ENCODE measurements at regions not wholly inside any gene's neighbourhood (a gene's known extent, or its start where the extent isn't known, plus 50 kb on each side); places are given as distances from the start of the nearest gene placed in this dataset.

- POLR2A ChIA-PET = no interaction called here
- Histone ChIP-seq H3K4me1 (ENCODE audit: control extremely low read depth in 1 of 4, control insufficient read depth in 4 of 4, insufficient read depth in 4 of 4, low read length in 3 of 4) (no peaks in the 10 kb centered on the region), H3K36me3 (ENCODE audit: control insufficient read depth in 4 of 4, insufficient read depth in 4 of 4, low read length in 3 of 4) (no peaks in the 10 kb centered on the region), H3K27ac (ENCODE audit: insufficient read depth in 1 of 2, low read depth in 1 of 2, low read length in 2 of 2, poor library complexity in 1 of 2, severe bottlenecking in 2 of 2) (no peak overlapping the region), H3K27me3 (replicated peaks in 2 of 5; ENCODE audit: control insufficient read depth in 4 of 5, insufficient read depth in 5 of 5, low read length in 4 of 5) (no peaks in the 10 kb centered on the region), H3K9me3 (ENCODE audit: control extremely low read depth in 1 of 5, control insufficient read depth in 4 of 5, insufficient read depth in 2 of 5, low read depth in 1 of 5, low read length in 4 of 5) (no peaks in the 10 kb centered on the region), H3K4me3 (ENCODE audit: control insufficient read depth in 1 of 7, extremely low read depth in 1 of 7, insufficient read depth in 4 of 7, low read depth in 2 of 7, low read length in 6 of 7) (no peak overlapping the region)
- WGBS (ENCODE audit: insufficient coverage) = 100% methylated on average over 2 of the region's 5 CpGs
- CTCF ChIA-PET = no interaction called here
- no peak for DNase-seq
Measured at GRCh38 chr3:78066287-78066686, 1026.4 kb downstream of the ROBO2 start.

DNA sequence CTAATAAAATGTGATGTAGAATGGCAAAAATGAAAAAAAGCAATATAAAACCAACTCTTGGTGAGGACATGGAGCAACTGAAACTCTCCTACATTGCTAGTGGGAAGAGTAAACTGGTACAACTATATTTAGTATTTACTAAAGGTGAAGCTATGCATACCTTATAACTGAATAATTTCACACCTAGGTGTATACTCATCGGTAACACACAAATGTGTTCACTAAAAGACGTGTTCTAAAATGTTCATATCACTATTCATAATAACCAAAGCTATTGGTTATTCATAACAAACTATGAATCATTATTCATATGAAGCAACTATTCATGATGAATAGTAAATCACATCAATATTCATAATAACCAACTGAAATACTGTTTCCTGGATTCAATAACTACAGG, 1030.3 kb downstream of the ROBO2 start:
- POLR2A ChIA-PET = no interaction called here
- WGBS (ENCODE audit: insufficient coverage) = 100% methylated on average over 1 of the region's 2 CpGs

GRCh38 chr3:78076379-78076778, 1036.5 kb downstream of the ROBO2 start:
- Histone ChIP-seq H3K4me1 (ENCODE audit: control extremely low read depth in 1 of 4, control insufficient read depth in 4 of 4, insufficient read depth in 4 of 4, low read length in 3 of 4) (no peaks in the 10 kb centered on the region), H3K4me3 (ENCODE audit: control insufficient read depth in 1 of 7, extremely low read depth in 1 of 7, insufficient read depth in 4 of 7, low read depth in 2 of 7, low read length in 6 of 7) (no peak overlapping the region), H3K36me3 (ENCODE audit: control insufficient read depth in 4 of 4, insufficient read depth in 4 of 4, low read length in 3 of 4) (no peaks in the 10 kb centered on the region), H3K9me3 (ENCODE audit: control extremely low read depth in 1 of 5, control insufficient read depth in 4 of 5, insufficient read depth in 2 of 5, low read depth in 1 of 5, low read length in 4 of 5) (no peaks in the 10 kb centered on the region), H3K27ac (ENCODE audit: insufficient read depth in 1 of 2, low read depth in 1 of 2, low read length in 2 of 2, poor library complexity in 1 of 2, severe bottlenecking in 2 of 2) (no peak overlapping the region), H3K27me3 (replicated peaks in 2 of 5; ENCODE audit: control insufficient read depth in 4 of 5, insufficient read depth in 5 of 5, low read length in 4 of 5) (no peaks in the 10 kb centered on the region)
- ChIA-PET POLR2A (no interaction called here), CTCF (no interaction called here)
- DNase-seq = no peak

More for the DNA sequence above, 1030.3 kb downstream of the ROBO2 start:
- Histone ChIP-seq H3K27me3 (replicated peaks in 2 of 5; ENCODE audit: control insufficient read depth in 4 of 5, insufficient read depth in 5 of 5, low read length in 4 of 5) (no peaks in the 10 kb centered on the region), H3K4me3 (ENCODE audit: control insufficient read depth in 1 of 7, extremely low read depth in 1 of 7, insufficient read depth in 4 of 7, low read depth in 2 of 7, low read length in 6 of 7) (no peak overlapping the region), H3K4me1 (ENCODE audit: control extremely low read depth in 1 of 4, control insufficient read depth in 4 of 4, insufficient read depth in 4 of 4, low read length in 3 of 4) (no peaks in the 10 kb centered on the region), H3K36me3 (ENCODE audit: control insufficient read depth in 4 of 4, insufficient read depth in 4 of 4, low read length in 3 of 4) (no peaks in the 10 kb centered on the region), H3K27ac (ENCODE audit: insufficient read depth in 1 of 2, low read depth in 1 of 2, low read length in 2 of 2, poor library complexity in 1 of 2, severe bottlenecking in 2 of 2) (no peak overlapping the region), H3K9me3 (ENCODE audit: control extremely low read depth in 1 of 5, control insufficient read depth in 4 of 5, insufficient read depth in 2 of 5, low read depth in 1 of 5, low read length in 4 of 5) (no peaks in the 10 kb centered on the region)
- CTCF ChIA-PET = no interaction called here
- DNase-seq = no peak

GRCh38 chr3:78077178-78077577, 1037.3 kb downstream of the ROBO2 start:
- Histone ChIP-seq H3K4me1 (ENCODE audit: control extremely low read depth in 1 of 4, control insufficient read depth in 4 of 4, insufficient read depth in 4 of 4, low read length in 3 of 4) (no peaks in the 10 kb centered on the region), H3K4me3 (ENCODE audit: control insufficient read depth in 1 of 7, extremely low read depth in 1 of 7, insufficient read depth in 4 of 7, low read depth in 2 of 7, low read length in 6 of 7) (no peak overlapping the region), H3K27me3 (replicated peaks in 2 of 5; ENCODE audit: control insufficient read depth in 4 of 5, insufficient read depth in 5 of 5, low read length in 4 of 5) (no peaks in the 10 kb centered on the region), H3K9me3 (ENCODE audit: control extremely low read depth in 1 of 5, control insufficient read depth in 4 of 5, insufficient read depth in 2 of 5, low read depth in 1 of 5, low read length in 4 of 5) (no peaks in the 10 kb centered on the region), H3K27ac (ENCODE audit: insufficient read depth in 1 of 2, low read depth in 1 of 2, low read length in 2 of 2, poor library complexity in 1 of 2, severe bottlenecking in 2 of 2) (no peak overlapping the region), H3K36me3 (ENCODE audit: control insufficient read depth in 4 of 4, insufficient read depth in 4 of 4, low read length in 3 of 4) (no peaks in the 10 kb centered on the region)
- WGBS (ENCODE audit: insufficient coverage) = 100% methylated on average over 2 of the region's 4 CpGs
- POLR2A ChIA-PET = no interaction called here
- DNase-seq = no peak
- CTCF ChIA-PET = no interaction called here

DNA sequence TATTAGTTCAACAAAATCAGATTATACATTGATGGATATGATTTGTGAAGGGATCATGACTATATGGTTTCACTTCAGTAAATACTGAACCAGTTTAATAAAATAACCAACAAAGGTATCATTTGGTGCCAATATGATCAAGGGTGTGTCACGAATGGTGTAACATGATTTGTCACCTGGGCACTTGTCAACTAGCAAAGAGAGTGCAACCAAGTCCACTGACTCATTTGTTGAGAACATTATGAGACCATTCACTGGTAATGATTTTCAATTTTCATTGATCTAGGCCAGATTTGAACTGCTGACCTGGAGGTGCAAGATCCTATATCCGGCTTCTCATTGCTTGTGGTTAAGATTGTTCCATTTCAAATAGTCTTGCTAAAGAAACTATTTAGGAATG, 1037.9 kb downstream of the ROBO2 start:
- 90% methylated on average over 1 of the region's 2 CpGs for WGBS (ENCODE audit: insufficient coverage)
- Histone ChIP-seq H3K4me3 (ENCODE audit: control insufficient read depth in 1 of 7, extremely low read depth in 1 of 7, insufficient read depth in 4 of 7, low read depth in 2 of 7, low read length in 6 of 7) (no peak overlapping the region), H3K27me3 (replicated peaks in 2 of 5; ENCODE audit: control insufficient read depth in 4 of 5, insufficient read depth in 5 of 5, low read length in 4 of 5) (no peaks in the 10 kb centered on the region), H3K36me3 (ENCODE audit: control insufficient read depth in 4 of 4, insufficient read depth in 4 of 4, low read length in 3 of 4) (no peaks in the 10 kb centered on the region), H3K9me3 (ENCODE audit: control extremely low read depth in 1 of 5, control insufficient read depth in 4 of 5, insufficient read depth in 2 of 5, low read depth in 1 of 5, low read length in 4 of 5) (no peaks in the 10 kb centered on the region), H3K27ac (ENCODE audit: insufficient read depth in 1 of 2, low read depth in 1 of 2, low read length in 2 of 2, poor library complexity in 1 of 2, severe bottlenecking in 2 of 2) (no peak overlapping the region), H3K4me1 (ENCODE audit: control extremely low read depth in 1 of 4, control insufficient read depth in 4 of 4, insufficient read depth in 4 of 4, low read length in 3 of 4) (no peaks in the 10 kb centered on the region)
- POLR2A ChIA-PET = no interaction called here
- CTCF ChIA-PET = no interaction called here
- no peak for DNase-seq

DNA sequence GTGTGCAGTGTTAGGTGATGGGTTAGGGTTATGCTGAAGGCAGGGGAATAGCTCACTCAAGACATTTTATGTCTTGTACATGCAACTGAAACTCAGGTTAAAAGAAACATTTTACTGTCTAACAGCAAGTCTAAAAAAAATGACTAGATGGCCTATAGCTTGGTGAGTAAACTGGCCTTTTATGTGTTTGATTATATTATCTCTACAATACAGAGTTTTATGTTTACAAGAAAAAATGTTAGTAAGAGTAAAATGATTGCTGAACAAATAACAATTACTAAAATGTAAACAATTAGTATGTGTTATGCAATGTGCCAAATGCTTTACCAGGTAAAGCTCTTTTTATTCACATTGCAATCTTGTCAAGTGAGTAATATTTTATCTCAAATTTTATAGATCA, 1039.6 kb downstream of the ROBO2 start:
- no peak overlapping the region for H3K4me3 ChIP-seq (ENCODE audit: control insufficient read depth in 1 of 7, extremely low read depth in 1 of 7, insufficient read depth in 4 of 7, low read depth in 2 of 7, low read length in 6 of 7)
- POLR2A ChIA-PET = no interaction called here
- DNase-seq = no peak
- H3K9me3 ChIP-seq (ENCODE audit: control extremely low read depth in 1 of 5, control insufficient read depth in 4 of 5, insufficient read depth in 2 of 5, low read depth in 1 of 5, low read length in 4 of 5) = no peaks in the 10 kb centered on the region
- CTCF ChIA-PET = no interaction called here
- no peaks in the 10 kb centered on the region for H3K36me3 ChIP-seq (ENCODE audit: control insufficient read depth in 4 of 4, insufficient read depth in 4 of 4, low read length in 3 of 4)
- no peak overlapping the region for H3K27ac ChIP-seq (ENCODE audit: insufficient read depth in 1 of 2, low read depth in 1 of 2, low read length in 2 of 2, poor library complexity in 1 of 2, severe bottlenecking in 2 of 2)
- H3K27me3 ChIP-seq (replicated peaks in 2 of 5; ENCODE audit: control insufficient read depth in 4 of 5, insufficient read depth in 5 of 5, low read length in 4 of 5) = no peaks in the 10 kb centered on the region
- no peaks in the 10 kb centered on the region for H3K4me1 ChIP-seq (ENCODE audit: control extremely low read depth in 1 of 4, control insufficient read depth in 4 of 4, insufficient read depth in 4 of 4, low read length in 3 of 4)

DNA sequence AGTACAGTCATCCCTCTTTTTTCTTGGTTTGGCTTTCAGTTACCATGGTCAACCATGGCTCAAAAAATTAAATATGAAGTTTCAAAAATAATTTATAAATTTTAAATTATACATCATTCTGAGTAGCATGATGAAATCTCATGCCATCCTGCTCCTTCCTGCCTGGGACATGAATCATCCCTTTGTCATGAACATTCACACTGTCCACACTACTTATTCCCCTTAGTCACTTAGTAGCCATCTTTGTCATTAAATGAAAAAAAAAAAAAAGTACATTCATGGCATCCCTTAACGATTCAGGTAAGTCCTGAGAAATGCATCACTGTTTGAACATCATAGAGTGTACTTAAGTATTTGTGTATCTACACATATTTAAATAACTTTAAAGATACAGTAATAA, 1046.3 kb downstream of the ROBO2 start:
- no peak for DNase-seq
- no peaks in the 10 kb centered on the region for H3K27me3 ChIP-seq (replicated peaks in 2 of 5; ENCODE audit: control insufficient read depth in 4 of 5, insufficient read depth in 5 of 5, low read length in 4 of 5)
- H3K4me3 ChIP-seq (ENCODE audit: control insufficient read depth in 1 of 7, extremely low read depth in 1 of 7, insufficient read depth in 4 of 7, low read depth in 2 of 7, low read length in 6 of 7) = no peak overlapping the region
- no peaks in the 10 kb centered on the region for H3K36me3 ChIP-seq (ENCODE audit: control insufficient read depth in 4 of 4, insufficient read depth in 4 of 4, low read length in 3 of 4)
- H3K4me1 ChIP-seq (ENCODE audit: control extremely low read depth in 1 of 4, control insufficient read depth in 4 of 4, insufficient read depth in 4 of 4, low read length in 3 of 4) = no peaks in the 10 kb centered on the region
- no CpG with 5 or more reads among the region's 1 CpG for WGBS (ENCODE audit: insufficient coverage)
- no peaks in the 10 kb centered on the region for H3K9me3 ChIP-seq (ENCODE audit: control extremely low read depth in 1 of 5, control insufficient read depth in 4 of 5, insufficient read depth in 2 of 5, low read depth in 1 of 5, low read length in 4 of 5)
- POLR2A ChIA-PET = no interaction called here
- CTCF ChIA-PET = no interaction called here
- no peak overlapping the region for H3K27ac ChIP-seq (ENCODE audit: insufficient read depth in 1 of 2, low read depth in 1 of 2, low read length in 2 of 2, poor library complexity in 1 of 2, severe bottlenecking in 2 of 2)

DNA sequence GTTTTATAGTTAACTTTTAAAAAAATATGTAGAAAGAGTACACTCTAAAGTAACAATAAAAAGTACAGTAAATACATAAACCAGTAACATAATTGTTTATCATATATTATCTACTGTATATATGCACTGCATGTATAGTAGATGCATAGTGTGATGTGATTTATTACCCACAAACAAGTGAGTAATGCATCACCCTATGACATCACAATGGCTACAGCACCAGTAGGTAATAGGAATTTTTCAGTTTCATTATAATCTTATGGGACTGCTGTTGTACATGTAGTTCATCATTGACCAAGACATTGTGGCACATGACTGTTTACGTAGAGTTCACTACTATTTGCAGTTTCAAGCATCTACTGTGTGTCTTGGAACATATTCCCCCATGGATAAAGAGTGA, 1047.2 kb downstream of the ROBO2 start:
- H3K4me1 ChIP-seq (ENCODE audit: control extremely low read depth in 1 of 4, control insufficient read depth in 4 of 4, insufficient read depth in 4 of 4, low read length in 3 of 4) = no peaks in the 10 kb centered on the region
- no peaks in the 10 kb centered on the region for H3K9me3 ChIP-seq (ENCODE audit: control extremely low read depth in 1 of 5, control insufficient read depth in 4 of 5, insufficient read depth in 2 of 5, low read depth in 1 of 5, low read length in 4 of 5)
- H3K36me3 ChIP-seq (ENCODE audit: control insufficient read depth in 4 of 4, insufficient read depth in 4 of 4, low read length in 3 of 4) = no peaks in the 10 kb centered on the region
- ChIA-PET POLR2A (no interaction called here), CTCF (no interaction called here)
- no peaks in the 10 kb centered on the region for H3K27me3 ChIP-seq (replicated peaks in 2 of 5; ENCODE audit: control insufficient read depth in 4 of 5, insufficient read depth in 5 of 5, low read length in 4 of 5)
- no peak for DNase-seq
- no peak overlapping the region for H3K4me3 ChIP-seq (ENCODE audit: control insufficient read depth in 1 of 7, extremely low read depth in 1 of 7, insufficient read depth in 4 of 7, low read depth in 2 of 7, low read length in 6 of 7)
- 100% methylated on average over 1 of the region's 1 CpG for WGBS (ENCODE audit: insufficient coverage)
- no peak overlapping the region for H3K27ac ChIP-seq (ENCODE audit: insufficient read depth in 1 of 2, low read depth in 1 of 2, low read length in 2 of 2, poor library complexity in 1 of 2, severe bottlenecking in 2 of 2)

Data from common myeloid progenitor, CD34-positive (primary cell).